Coronary artery (tissue), 2 donors: ENCODE measurements at regions not wholly inside any gene's neighbourhood (a gene's known extent, or its start where the extent isn't known, plus 50 kb on each side); places are given as distances from the start of the nearest gene placed in this dataset.

Experiments used
- DNase-seq: peaks from one replicate; pipeline ENCODE4 v3.0.0-alpha.2; 2017; ENCODE audit warnings: low spot score
- H3K27ac ChIP-seq, 2 donors: fragments of 200-600 bp; sonication (generic); one replicate each; pipeline ENCODE4 v1.5.1; 2016 to 2019
- H3K4me3 ChIP-seq: fragments of 200-600 bp; sonication (generic); 2 replicates; pipeline ENCODE4 v1.5.1; 2016; ENCODE audit warnings: mild to moderate bottlenecking, moderate library complexity
- TF ChIP-seq, protein P1 (sequence below): fragments of 200-600 bp; sonication (generic); IDR thresholded peaks from one replicate; pipeline ENCODE4 v1.5.1; 2019; ENCODE audit warnings: antibody characterized with exemption

DNA sequence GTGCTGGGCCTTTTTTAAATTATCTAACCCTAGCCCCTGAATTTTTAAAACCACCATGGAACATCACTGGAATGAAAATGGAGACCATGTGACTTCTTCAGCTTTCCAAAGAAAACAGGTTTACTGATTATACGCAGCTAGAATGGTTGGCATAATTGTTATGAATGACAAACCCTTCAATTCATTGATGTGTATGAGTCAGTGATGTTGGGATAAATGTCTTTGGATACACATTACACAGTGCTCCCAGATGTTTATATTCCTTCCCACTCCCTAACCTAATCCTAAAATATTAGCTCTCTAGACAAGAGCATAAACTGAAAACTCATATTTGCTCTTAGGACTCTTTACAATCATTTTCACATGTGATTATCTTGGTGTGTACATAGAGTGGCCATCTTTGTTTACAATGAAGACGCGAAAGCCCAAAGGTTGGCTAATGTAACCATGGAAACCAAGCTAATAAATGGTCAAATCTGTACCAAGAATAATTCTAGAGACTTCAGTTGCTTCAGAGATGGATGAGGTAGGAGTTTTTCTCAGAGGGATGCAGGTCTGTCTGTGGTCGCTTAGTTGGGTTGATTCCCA is 131.2 kb upstream of the HMHB1 start:
- no peak overlapping the region for H3K4me3 ChIP-seq
- DNase-seq = no peak
- TF ChIP-seq, protein P1, sequence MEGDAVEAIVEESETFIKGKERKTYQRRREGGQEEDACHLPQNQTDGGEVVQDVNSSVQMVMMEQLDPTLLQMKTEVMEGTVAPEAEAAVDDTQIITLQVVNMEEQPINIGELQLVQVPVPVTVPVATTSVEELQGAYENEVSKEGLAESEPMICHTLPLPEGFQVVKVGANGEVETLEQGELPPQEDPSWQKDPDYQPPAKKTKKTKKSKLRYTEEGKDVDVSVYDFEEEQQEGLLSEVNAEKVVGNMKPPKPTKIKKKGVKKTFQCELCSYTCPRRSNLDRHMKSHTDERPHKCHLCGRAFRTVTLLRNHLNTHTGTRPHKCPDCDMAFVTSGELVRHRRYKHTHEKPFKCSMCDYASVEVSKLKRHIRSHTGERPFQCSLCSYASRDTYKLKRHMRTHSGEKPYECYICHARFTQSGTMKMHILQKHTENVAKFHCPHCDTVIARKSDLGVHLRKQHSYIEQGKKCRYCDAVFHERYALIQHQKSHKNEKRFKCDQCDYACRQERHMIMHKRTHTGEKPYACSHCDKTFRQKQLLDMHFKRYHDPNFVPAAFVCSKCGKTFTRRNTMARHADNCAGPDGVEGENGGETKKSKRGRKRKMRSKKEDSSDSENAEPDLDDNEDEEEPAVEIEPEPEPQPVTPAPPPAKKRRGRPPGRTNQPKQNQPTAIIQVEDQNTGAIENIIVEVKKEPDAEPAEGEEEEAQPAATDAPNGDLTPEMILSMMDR = no peak
- H3K27ac ChIP-seq = no peak overlapping the region

DNA sequence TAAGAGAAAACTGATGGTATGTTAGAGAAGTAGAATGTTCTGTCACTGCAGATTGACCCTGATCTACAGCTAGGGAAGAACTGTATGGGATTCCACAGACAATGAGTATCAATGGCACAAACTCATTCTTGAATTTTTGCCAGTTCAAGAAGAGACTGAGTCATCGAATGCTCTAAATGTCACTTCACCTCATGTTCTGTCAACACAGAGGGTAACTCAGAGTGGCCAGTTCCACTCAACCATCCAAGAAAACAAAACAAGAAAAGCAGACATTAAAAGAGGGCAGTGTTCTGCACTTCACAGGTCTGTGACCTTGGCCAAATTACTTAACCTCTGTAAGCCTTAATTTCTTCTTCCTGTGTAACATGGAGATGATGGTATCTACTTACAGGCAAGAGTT is 132.2 kb upstream of the HMHB1 start:
- no peak for DNase-seq
- Histone ChIP-seq H3K4me3 (no peak overlapping the region), H3K27ac (no peak overlapping the region)
- TF ChIP-seq, protein P1 = no peak

DNA sequence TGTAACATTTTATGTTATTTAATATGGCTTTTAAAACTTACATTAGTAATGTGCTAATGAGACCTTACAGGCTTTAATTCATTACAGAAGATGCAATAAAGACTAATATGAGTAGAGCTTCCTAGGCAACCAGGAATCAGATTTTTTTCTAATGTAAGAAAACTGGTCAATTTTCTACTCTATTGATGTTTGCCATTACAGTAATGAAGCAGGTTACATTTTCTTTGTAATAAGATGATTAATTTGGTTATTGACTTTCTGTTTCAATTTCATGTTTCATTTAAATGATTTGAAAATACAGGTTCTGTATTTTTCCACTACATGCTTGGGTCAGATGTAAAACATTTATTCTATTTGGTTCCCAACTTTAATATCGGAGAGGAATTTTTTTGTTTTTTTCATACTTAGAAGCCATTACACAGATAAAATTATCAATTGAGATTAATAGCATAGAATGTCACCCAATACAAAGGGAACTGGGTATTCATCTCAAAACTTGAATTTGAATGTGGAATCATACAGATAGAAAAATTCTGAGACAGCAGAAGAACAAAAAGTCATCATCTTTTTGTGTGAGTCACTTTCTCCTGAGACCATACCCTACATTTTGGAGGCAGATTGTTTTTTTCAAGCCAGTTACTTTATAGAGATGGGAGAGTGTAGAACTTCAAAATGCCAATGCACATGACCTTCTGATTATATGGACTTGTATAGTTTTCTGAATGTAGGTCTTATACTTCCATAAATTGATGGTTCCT is 133.6 kb upstream of the HMHB1 start:
- Histone ChIP-seq H3K4me3 (no peak overlapping the region), H3K27ac (no peak overlapping the region)
- TF ChIP-seq, protein P1 = no peak
- no peak for DNase-seq

DNA sequence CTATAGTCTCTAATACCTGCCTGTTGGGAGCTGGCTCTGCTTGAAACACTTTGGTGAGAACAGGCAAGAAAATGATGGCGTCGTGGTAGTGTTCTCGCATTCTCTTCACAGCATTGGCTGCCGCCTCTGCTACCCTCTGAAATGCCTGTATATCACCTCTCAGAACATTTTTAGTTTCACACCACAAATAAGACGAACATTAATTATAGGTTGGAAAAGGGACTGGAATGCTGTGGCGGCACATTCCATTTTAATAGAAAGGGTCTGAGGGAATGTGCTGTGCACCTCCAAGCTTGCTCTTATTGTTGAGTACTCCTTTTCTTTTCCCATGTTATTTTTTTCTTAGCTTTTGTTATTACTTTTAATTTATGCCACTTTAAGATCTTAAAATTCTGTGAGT is 134.6 kb upstream of the HMHB1 start:
- TF ChIP-seq, protein P1 = no peak
- no peak for DNase-seq
- H3K4me3 ChIP-seq = no peak overlapping the region
- no peak overlapping the region for H3K27ac ChIP-seq

DNA sequence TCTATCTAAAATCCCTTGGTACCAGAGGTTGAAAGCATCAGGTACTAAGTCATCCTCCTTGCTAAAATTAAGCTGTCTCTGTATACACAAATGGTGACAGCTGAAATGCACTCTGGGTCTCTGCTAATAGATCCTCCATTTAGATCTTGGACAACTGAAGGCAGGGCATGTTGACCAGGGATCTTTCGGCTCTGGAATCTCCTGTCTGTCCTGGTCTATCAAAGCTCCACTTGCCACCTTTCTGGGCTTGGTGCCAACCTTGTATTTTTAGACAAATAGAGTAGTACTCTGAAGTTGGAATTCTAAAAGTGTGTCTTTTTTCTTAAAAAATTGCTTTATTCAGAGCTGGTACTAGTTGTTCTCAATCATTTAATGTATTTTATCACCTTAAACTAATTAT is 135.2 kb upstream of the HMHB1 start:
- TF ChIP-seq, protein P1 = no peak
- Histone ChIP-seq H3K27ac (no peak overlapping the region), H3K4me3 (no peak overlapping the region)
- DNase-seq = no peak

DNA sequence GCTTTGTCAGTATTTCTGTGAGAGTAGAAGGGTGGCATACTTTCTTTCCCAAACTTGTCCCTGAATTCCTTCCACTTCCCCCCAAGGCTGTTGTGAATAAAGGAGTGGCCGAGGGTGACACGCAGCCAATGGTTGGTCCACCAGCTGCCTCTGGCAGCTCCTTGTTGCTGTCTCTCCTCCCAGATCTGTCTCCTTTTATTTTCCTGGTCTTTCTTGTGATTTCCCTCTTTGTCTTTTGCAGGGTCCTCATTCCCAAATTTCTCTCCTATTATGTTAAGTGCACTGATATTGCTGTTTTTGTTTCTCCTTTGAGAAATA is 137.5 kb upstream of the HMHB1 start:
- Histone ChIP-seq H3K27ac (no peak overlapping the region), H3K4me3 (no peak overlapping the region)
- no peak for DNase-seq
- TF ChIP-seq, protein P1 = no peak
